ENCODE measurements at regions not wholly inside any gene's neighbourhood (a gene's known extent, or its start where the extent isn't known, plus 50 kb on each side); places are given as distances from the start of the nearest gene placed in this dataset.

DNA sequence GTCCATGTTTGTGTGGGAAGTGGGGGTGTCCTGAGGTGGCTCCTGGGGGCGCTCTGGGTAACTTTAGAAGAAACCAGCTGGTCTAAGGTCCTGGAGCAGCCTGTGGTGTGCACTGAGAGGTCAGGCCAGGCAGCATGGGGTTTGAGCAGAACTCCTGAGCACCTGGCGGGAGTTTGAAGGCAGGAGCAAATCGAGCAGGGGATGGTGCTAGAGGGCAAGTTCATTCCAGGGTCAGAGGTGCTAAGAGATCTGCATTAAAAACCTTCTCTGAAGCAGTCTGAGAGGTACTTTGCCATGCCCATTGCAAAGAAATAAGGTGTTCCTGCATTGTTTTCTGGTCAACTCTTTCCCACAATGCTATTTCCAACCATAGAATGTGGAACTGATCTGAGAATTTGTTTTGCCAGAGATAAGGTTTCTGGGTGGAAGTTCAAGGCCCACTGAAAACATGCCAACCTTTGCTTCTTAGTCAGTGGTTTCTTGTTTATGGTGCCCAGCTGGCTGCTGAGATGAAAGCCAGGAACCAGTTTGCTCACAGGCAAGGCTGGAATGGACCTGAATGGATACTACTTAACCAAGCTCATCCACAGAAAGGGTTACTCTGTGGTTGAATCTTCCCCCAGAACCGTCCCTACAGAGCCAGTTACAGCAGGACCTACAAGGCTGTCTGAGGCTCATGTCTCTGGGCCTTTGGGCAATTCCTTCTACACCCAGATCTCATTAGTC is 136.3 kb upstream of the TMEM72 start:
- DNase-seq (ENCODE audit: low read depth, low spot score): no peak
- ChIA-PET CTCF (interaction anchor here (1.3 kb wide), 1 partner anchor 90 kb away, joined by 3 read pairs; no protein-coding TSS in a partner anchor), POLR2A (no interaction called here)
- TF ChIP-seq, protein P1, sequence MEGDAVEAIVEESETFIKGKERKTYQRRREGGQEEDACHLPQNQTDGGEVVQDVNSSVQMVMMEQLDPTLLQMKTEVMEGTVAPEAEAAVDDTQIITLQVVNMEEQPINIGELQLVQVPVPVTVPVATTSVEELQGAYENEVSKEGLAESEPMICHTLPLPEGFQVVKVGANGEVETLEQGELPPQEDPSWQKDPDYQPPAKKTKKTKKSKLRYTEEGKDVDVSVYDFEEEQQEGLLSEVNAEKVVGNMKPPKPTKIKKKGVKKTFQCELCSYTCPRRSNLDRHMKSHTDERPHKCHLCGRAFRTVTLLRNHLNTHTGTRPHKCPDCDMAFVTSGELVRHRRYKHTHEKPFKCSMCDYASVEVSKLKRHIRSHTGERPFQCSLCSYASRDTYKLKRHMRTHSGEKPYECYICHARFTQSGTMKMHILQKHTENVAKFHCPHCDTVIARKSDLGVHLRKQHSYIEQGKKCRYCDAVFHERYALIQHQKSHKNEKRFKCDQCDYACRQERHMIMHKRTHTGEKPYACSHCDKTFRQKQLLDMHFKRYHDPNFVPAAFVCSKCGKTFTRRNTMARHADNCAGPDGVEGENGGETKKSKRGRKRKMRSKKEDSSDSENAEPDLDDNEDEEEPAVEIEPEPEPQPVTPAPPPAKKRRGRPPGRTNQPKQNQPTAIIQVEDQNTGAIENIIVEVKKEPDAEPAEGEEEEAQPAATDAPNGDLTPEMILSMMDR (IDR thresholded peaks at IDR 0.05; ENCODE audit: insufficient read depth, low read length, missing control alignments): no peak
- H3K4me3 ChIP-seq (ENCODE audit: low read depth, low read length): no peak overlapping the region

DNA sequence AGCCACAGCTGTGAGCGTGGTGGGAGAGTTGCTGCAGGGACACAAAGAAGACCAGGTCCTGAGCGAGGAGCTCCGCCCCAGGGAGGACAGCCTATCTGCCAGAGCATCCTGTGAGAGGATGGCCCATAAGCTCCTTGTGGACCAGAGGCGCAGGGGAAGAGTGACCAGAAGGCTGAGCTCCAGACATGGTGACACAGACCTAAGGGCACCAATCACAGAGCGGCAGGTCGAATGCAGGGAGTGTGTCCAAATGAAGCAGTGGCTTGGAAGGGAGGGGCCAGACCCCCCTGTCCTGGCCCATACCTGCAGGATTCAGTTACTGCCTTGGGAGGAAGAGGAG is 135.8 kb upstream of the TMEM72 start:
- TF ChIP-seq, protein P1 (IDR thresholded peaks at IDR 0.05; ENCODE audit: insufficient read depth, low read length, missing control alignments): no peak
- DNase-seq (ENCODE audit: low read depth, low spot score): no peak
- ChIA-PET POLR2A (no interaction called here), CTCF (no interaction called here)
- no peak overlapping the region for H3K4me3 ChIP-seq (ENCODE audit: low read depth, low read length)

DNA sequence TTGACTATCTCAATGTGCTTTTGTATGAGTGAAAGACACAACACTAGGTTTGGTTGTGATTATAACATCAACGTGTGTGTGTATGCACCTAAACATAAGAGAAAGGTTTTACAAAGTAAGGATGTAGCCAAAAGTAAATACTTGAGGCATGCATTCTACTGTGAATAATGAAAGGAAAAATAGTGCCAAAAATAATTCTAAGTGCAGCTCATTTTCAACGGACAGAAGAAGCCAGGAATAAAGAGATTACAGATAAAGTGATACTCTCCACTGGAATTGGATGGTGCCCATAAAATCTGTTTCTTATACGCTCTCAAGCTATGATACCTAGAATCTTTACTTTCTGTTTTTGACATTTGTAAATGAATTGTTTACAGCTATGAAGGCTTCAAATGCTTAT is 135.0 kb upstream of the TMEM72 start:
- ChIA-PET POLR2A (no interaction called here), CTCF (no interaction called here)
- TF ChIP-seq, protein P1 (IDR thresholded peaks at IDR 0.05; ENCODE audit: insufficient read depth, low read length, missing control alignments): no peak

DNA sequence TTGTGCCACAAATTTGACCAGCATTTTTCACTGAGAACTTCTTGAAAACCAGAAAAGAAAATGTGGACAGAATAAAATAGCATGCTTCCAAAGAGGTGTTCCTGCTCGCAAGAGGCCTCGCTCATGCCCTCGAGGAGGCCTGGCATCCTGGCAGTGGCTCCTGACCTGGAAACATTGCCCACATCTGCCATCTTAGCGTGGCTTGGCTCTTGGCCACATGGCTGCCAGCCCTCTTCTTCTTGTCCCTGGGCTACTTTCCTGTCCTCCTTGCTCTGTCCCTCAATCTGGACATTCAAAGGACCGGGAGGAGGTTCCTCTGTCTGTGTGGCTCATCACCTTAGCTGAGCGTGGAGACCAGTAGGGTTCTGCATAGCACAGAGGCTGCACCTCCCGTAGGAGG is 131.6 kb upstream of the TMEM72 start:
- CTCF ChIA-PET: no interaction called here
- no peak overlapping the region for H3K4me3 ChIP-seq (ENCODE audit: low read depth, low read length)
- POLR2A ChIA-PET: no interaction called here
- DNase-seq (ENCODE audit: low read depth, low spot score): no peak
- TF ChIP-seq, protein P1 (IDR thresholded peaks at IDR 0.05; ENCODE audit: insufficient read depth, low read length, missing control alignments): no peak

More for the DNA sequence above, 135.0 kb upstream of the TMEM72 start:
- DNase-seq (ENCODE audit: low read depth, low spot score): no peak
- no peak overlapping the region for H3K4me3 ChIP-seq (ENCODE audit: low read depth, low read length)

DNA sequence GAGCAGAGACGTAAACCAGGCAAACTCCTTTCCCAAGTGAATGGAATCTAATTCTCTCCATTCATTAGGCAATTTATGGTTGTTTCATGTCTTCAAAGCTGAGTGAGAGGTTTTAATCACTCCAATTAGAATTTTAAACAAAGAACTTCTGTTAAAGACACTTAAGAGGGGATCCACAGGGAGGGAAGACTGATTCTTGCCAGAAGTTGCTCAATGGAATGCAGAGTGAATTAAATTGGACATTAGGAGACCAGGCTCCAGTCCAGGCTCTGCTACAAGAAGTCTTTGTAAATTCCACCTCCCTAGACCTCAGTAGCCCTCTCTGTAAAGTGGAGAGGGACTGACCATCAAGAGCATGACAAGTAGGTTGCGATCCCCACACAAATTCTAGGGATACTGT is 130.7 kb upstream of the TMEM72 start:
- TF ChIP-seq, protein P1 (IDR thresholded peaks at IDR 0.05; ENCODE audit: insufficient read depth, low read length, missing control alignments): no peak
- POLR2A ChIA-PET: no interaction called here
- DNase-seq (ENCODE audit: low read depth, low spot score): no peak
- no peak overlapping the region for H3K4me3 ChIP-seq (ENCODE audit: low read depth, low read length)
- CTCF ChIA-PET: no interaction called here

DNA sequence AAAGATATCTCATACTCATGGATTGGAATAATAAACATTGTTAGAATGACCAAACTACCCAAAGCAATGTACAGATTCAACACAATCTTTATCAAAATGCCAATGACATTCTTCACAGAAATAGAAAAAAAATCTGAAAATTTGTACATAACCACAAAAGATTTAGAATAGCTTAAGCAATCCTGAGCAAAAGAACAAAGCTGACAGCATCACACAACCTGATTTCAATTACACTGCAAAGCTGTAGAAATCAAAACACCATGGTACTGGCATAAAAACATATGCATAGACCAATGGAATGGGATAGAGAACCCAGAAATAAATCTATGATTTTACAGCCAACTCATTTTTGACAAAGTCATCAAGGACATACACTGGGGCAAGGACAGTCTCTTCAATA is 130.0 kb upstream of the TMEM72 start:
- TF ChIP-seq, protein P1 (IDR thresholded peaks at IDR 0.05; ENCODE audit: insufficient read depth, low read length, missing control alignments): no peak
- CTCF ChIA-PET: no interaction called here
- DNase-seq (ENCODE audit: low read depth, low spot score): no peak
- POLR2A ChIA-PET: no interaction called here
- no peak overlapping the region for H3K4me3 ChIP-seq (ENCODE audit: low read depth, low read length)
